SKM-1 (cell line): ENCODE measurements at regions not wholly inside any gene's neighbourhood (a gene's known extent, or its start where the extent isn't known, plus 50 kb on each side); places are given as distances from the start of the nearest gene placed in this dataset.

Experiments
- DNase-seq: peaks from one replicate; lab custom pipeline; 2025; ENCODE audit not compliant: unreplicated experiment; lab: John Stamatoyannopoulos, UW

- DNase-seq: no peak
Observed at GRCh38 chr6:4620284-4621151, 155.7 kb upstream of the CDYL start.

GRCh38 chr6:4616311-4616710 is 159.9 kb upstream of the CDYL start:
- no peak for DNase-seq

- DNase-seq: no peak
Observed at GRCh38 chr6:4615891-4616290, 160.3 kb upstream of the CDYL start.

DNA sequence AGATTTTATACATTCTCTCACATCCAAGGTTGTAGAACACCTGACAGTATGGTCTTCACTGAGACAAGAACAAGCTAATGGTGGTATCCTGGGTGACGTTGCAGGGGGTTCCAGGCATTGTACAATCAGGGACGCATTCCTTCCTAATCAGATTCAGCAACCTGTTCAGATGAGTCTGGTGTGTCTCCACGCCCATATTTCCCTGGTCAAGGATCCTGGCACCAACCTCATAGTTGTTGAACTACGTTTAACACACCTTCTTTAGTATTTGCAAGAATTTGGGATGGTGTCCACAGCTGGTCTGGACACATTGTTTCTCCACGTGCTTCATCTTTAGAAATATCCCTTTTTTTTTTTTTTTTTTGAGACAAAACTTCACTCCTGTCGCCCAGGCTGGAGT is 161.0 kb upstream of the CDYL start:
- DNase-seq: no peak

- DNase-seq: no peak
Observed at GRCh38 chr6:4614637-4615036, 161.6 kb upstream of the CDYL start.

GRCh38 chr6:4613795-4614194 is 162.4 kb upstream of the CDYL start:
- DNase-seq: no peak

DNA sequence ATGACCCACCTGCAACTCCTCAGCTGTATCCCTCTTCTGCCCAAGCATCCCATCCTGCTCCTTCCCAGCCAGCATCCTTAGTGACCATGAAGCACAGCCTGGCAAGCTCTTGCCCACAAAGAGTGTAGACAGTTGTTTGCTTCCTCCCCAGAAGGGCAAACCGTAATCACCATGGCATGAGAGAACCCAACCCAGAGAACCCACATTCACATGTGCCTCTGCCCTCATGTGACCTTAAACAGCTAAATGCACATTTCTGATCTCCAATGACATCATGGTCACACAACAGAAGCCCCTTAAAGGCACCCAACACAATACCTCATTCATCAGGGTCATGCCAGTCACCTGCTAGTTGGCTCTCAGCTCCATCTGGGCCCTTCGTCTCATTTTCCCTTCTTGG is 162.8 kb upstream of the CDYL start:
- no peak for DNase-seq

- no peak for DNase-seq
Observed at GRCh38 chr6:4612636-4613171, 163.5 kb upstream of the CDYL start.

DNA sequence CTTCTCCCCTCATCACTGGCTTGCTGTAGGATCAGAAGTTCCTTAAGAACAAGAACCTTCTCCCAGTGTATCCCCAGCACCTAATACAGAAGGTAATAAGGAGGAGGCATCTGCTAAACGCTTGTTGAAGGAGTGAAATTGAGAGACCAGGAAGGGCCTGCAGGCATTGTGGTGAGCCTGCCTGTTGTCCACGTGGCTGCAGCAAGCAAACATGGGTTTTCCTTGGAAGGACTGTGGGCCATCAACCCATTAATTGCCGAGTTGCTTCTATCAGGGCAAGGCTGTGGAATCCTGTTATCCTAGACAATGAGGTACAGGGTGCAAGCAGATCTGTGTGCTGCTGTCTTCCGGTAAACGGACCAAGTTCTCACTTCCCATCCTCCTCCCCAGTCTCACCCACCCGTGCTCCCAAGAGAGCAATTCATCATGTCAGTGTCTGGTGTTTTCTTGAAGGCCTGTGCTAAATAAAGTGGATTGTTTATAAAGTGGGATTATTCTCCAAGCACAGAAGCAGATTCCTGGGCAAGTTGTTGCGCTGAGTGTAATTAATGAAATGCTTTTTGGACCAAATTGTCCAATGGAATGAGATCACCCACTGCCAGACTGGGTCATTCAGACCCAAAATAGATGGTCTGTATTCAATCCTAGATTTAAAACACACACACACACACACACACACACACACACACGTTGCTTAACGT is 164.6 kb upstream of the CDYL start:
- DNase-seq: no peak

DNA sequence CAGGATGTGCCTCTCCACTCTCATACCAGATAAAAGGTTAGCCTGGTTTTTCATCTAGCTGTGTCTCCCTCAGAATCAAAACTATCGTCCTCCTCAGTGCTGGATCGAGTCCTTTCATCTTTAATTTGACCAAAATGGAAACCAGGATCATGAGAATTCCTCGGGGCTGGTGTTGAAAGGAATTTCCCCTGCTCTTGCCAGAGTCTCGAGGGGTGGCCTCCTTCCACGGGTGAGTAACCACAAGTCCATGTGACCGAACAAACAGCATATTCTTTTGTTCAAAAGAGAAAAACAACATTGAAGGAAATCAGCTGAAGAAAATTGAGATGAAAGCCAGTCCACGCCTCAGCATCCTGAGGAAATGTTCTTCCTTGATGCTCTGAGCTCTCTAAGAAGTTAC is 165.9 kb upstream of the CDYL start:
- no peak for DNase-seq

DNA sequence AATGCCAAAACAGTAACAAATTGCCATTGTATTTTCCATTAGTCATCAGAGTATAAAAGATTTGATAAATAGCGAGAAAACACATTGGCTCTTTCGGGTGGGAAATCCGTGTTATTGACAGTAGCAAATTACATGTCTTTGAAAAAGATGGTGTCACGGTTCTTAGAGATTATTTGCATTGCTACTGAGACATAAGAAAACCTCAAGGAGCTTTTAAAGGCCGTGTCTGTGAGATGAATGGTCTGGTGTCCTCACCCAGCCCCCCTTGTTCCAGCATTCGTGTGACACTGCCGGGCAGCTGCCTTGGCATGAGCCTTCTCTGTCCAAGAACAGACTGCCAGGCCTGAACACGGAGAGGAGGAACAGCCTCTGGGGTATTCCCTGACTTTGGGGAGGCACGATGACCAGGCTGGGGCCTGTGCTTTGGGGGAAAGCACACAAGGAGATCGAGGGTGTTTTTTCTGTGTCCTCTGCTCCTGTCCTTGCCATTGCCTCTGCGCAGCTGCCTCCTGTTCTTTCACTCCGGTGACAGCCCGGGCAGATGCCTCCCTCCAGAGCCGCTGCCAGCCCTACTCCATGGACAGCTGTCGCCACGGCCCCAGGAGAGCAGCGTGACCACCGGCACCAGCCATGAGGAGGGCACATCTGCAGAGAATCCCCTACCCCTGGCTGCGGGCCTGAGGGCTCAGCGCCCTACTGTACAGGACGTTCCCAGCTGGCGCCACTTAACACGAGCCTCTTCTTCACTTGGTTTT is 167.7 kb upstream of the CDYL start:
- no peak for DNase-seq

DNA sequence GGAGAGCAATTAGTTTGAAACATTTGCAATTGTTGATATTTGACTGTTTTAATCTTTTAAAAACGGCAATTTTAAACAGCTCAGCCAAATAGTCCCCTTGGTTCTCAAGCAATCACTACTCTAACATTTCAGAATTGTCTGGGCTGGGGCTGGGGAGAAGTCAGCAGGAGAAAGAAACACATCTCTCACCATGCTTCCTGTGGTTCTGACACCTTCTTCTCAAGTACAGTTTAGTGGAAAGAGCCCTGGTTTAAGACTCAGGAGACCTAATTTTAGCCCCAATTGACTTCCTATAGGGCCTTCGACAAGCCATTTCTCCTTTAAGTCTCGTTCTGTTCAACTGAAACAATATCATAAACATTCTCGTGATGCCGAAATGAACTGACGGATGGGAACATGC is 168.4 kb upstream of the CDYL start:
- DNase-seq: no peak

- no peak for DNase-seq
Observed at GRCh38 chr6:4606821-4607704, 169.1 kb upstream of the CDYL start.

GRCh38 chr6:4606016-4606415 is 170.2 kb upstream of the CDYL start:
- no peak for DNase-seq

GRCh38 chr6:4603856-4604369 is 172.3 kb upstream of the CDYL start:
- DNase-seq: no peak

- DNase-seq: peak; percentile 66
Observed at GRCh38 chr6:4603291-4603690, 172.9 kb upstream of the CDYL start.

DNA sequence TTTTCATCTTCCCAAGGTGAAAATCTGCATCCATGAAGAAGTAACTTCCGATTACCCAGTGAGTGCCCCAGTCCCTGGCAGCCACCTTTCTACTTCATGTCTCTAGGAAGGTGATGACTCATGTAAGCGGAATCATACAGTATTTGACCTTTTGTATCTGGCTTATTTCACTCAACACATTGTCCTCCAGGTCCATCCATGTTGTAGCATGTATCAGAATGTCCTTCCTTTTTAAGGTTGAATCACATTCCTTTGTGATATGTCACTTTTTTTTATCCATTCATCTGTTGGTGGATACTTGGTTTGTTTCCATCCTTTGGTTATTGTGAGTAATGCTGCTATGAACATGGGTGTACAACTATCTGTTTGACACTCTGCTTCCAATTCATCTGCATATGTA is 176.3 kb upstream of the CDYL start:
- no peak for DNase-seq

DNA sequence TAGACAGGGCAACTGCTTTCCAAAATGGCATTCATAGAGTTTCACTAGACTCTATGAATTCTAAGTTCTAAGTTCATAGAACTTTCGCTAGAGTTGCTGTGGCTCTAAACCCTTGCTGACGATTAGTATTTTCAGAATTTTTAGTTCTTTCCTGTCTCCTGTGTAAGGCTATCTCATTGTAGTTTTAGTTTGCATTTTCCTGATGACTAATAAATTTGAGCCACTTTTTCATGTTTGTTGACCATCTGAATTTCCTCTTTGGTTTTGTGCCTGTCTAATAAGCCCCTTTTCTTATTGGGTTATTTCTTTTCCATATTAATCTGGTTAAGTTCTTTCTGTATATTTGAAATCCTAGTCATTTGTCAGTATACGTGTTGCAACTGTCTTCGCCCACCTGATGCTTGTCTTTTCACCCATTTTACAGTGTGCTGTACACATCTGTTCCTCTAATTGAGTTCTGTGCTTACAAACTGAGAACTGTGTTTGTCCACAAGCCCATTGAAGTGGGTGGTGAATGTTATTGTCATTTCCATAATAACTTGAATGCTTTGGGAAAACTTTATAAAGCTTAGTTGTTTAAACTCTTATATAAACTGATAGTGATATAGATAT is 177.7 kb upstream of the CDYL start:
- DNase-seq: no peak

- no peak for DNase-seq
Observed at GRCh38 chr6:4593951-4594350, 182.3 kb upstream of the CDYL start.

- no peak for DNase-seq
Observed at GRCh38 chr6:4592026-4592425, 184.2 kb upstream of the CDYL start.
